Choroid plexus epithelial cell (primary cell): ENCODE measurements at regions not wholly inside any gene's neighbourhood (a gene's known extent, or its start where the extent isn't known, plus 50 kb on each side); places are given as distances from the start of the nearest gene placed in this dataset.

Experiments used
- DNase-seq: peaks from one replicate; pipeline ENCODE4 v3.0.0-alpha.2; 2010; ENCODE audit warnings: low read depth
- H3K4me3 ChIP-seq: 2 replicates; pipeline ENCODE4 v1.5.1; 2011; ENCODE audit warnings: low read depth, mild to moderate bottlenecking, control low read depth, low read length, moderate library complexity
- CTCF ChIP-seq: conservative IDR thresholded peaks from 2 replicates; pipeline ENCODE4 v1.5.1; 2011; ENCODE audit warnings: low read depth, mild to moderate bottlenecking, control low read depth, inconsistent platforms, low read length, moderate library complexity

DNA sequence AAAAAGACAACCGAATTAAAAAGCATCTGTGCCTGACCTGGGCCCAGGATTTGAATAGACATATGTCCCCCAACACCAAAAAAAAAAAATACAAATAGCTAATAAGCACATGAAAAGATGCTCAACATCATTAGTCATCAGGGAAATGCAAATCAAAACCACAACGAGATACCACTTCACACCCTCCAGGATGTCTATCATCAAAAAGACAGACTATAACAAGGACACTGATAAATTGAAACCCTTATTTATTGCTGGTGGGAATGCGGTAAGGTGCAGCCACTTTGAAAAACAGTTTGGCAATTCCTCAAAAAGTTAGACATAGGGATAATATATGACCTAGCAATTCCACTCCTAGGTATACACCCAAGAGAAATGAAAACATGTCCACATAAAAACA is 72.3 kb upstream of the CAMK1G start:
- no peak for DNase-seq
- no peak overlapping the region for H3K4me3 ChIP-seq
- TF ChIP-seq CTCF, result no peak

GRCh38 chr1:209512821-209513220 is 70.7 kb upstream of the CAMK1G start:
- no peak for TF ChIP-seq CTCF
- DNase-seq, result no peak
- no peak overlapping the region for H3K4me3 ChIP-seq

DNA sequence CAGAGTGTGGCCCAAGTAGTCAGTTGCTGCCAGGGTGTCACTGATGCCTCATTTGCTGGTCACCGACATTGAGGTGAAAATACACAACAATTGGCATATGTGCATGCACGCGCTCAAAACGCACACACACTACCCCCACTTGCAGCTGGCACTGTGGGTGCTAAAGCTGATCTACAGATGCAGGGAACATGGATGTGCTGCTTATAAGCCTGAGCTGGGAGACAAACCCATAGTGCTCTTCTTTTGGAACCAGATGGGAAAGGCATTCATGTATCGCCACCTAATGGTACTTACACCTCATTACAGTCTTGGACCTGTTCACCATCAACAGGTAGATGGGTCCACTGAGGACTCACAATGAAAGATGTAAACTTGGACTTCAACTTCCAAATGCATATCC is 70.3 kb upstream of the CAMK1G start:
- peak; percentile 75 for TF ChIP-seq CTCF
- peak; percentile 75 for DNase-seq
- H3K4me3 ChIP-seq, result no peak overlapping the region

DNA sequence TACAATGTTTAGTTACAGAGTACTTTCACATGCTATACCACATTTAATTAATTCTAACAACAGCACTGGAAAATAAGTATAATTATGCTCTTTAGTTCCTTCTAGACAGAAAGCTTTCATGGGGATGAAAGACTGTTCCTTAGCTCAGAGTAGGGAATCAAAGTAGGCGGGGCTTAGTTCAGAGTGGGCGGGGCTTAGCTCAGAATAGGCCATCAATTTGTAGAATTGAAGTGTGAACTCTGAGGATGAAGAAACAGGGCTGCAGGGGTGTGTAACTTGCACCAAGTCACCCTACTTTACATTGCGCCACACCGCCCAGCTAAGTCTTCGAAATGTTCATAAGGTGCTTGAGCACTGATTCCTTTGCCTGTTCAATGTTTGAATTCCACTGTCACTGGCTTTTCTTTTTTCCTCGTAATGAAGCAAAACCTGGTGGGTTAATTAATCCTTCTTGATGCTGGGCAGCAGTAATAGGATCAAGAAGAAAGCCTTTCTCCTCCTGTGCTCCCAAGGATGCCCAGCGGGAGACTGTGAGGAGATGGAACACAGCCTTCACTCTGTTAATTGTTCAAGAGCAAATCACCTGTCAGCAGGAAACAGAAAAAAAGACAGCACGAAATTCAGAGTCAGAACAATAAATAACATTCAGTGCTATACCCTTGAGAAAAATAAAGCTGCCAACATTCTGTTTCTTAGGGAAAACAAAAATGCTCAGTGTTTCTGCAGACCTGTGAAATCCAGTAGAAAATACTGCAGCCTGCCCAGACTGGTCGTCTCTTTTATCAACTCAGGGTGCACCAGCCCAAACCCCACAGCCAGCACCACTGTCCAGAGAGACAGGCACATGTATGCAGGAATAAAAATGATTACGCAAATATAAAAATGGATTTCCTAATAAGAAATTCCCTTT is 66.5 kb upstream of the CAMK1G start:
- no peak for TF ChIP-seq CTCF
- H3K4me3 ChIP-seq, result no peak overlapping the region
- no peak for DNase-seq

- no peak overlapping the region for H3K4me3 ChIP-seq
- DNase-seq, result no peak
- no peak for TF ChIP-seq CTCF
These were observed 65.8 kb upstream of the CAMK1G start for GRCh38 chr1:209517681-209518050.

GRCh38 chr1:209519786-209520185 is 63.7 kb upstream of the CAMK1G start:
- H3K4me3 ChIP-seq, result no peak overlapping the region
- TF ChIP-seq CTCF, result no peak
- DNase-seq, result no peak

- no peak overlapping the region for H3K4me3 ChIP-seq
- no peak for DNase-seq
- no peak for TF ChIP-seq CTCF
These were observed 60.7 kb upstream of the CAMK1G start for GRCh38 chr1:209522826-209523225.
